PC-3 (cell line): ENCODE measurements at regions not wholly inside any gene's neighbourhood (a gene's known extent, or its start where the extent isn't known, plus 50 kb on each side); places are given as distances from the start of the nearest gene placed in this dataset.

Source experiments
- ATAC-seq: fragments of 200-7000 bp; cut with Tn5 transposase; 2 replicates; pipeline ENCODE4 v1.9.1; 2020; ENCODE audit warnings: mild to moderate bottlenecking, moderate library complexity
- BruUV-seq: library from RNA; stranded (reverse); fragments of 400-500 nt; replicated peaks from 2 replicates; lab custom pipeline; 2021; lab: Mats Ljungman, UMichigan
- CTCF ChIA-PET: fragments of 300-600 bp; sonication (Branson Sonifier 250); formaldehyde crosslinking; loops from one replicate; lab custom pipeline; 2022; ENCODE audit warnings: antibody characterized with exemption; lab: Charles Lee
- POLR2A ChIA-PET: fragments of 300-600 bp; sonication (Branson Sonifier 250); formaldehyde crosslinking; loops from one replicate; lab custom pipeline; 2022; ENCODE audit warnings: antibody characterized with exemption; ENCODE audit not compliant: unreplicated experiment; lab: Charles Lee
- DNase-seq: peaks from one replicate; pipeline ENCODE4 v3.0.0-alpha.2; 2015
- H2AFZ ChIP-seq: fragments of 300-600 bp; sonication (generic); 2 replicates; pipeline ENCODE4 v1.6.0; 2016; ENCODE audit warnings: antibody characterized with exemption, low read length
- H3F3A ChIP-seq: fragments of 300-600 bp; sonication (generic); one replicate; pipeline ENCODE4 v1.6.0; 2017; ENCODE audit warnings: antibody characterized with exemption, low read length, control low read depth, mild to moderate bottlenecking; ENCODE audit not compliant: unreplicated experiment
- H3K27ac ChIP-seq: fragments of 300-600 bp; sonication (generic); 2 replicates; pipeline ENCODE4 v1.5.1; 2016; ENCODE audit warnings: mild to moderate bottlenecking, low read length
- H3K27me3 ChIP-seq: fragments of 300-600 bp; sonication (generic); 2 replicates; pipeline ENCODE4 v1.6.1; 2016; ENCODE audit warnings: low read length, mixed read lengths
- H3K36me3 ChIP-seq: fragments of 300-600 bp; sonication (generic); 2 replicates; pipeline ENCODE4 v1.6.1; 2016; ENCODE audit warnings: low read depth, mixed run types, low read length, mixed read lengths
- H3K4me1 ChIP-seq: fragments of 300-600 bp; sonication (generic); 2 replicates; pipeline ENCODE4 v1.5.1; 2016; ENCODE audit warnings: low read length; ENCODE audit not compliant: insufficient read depth
- H3K4me2 ChIP-seq: fragments of 300-600 bp; sonication (generic); 2 replicates; pipeline ENCODE4 v1.6.0; 2016; ENCODE audit warnings: low read length
- H3K4me3 ChIP-seq: fragments of 300-600 bp; sonication (generic); 2 replicates; pipeline ENCODE4 v1.5.1; 2016; ENCODE audit warnings: mild to moderate bottlenecking, low read length, mixed read lengths
- H3K79me2 ChIP-seq: fragments of 300-600 bp; sonication (generic); 2 replicates; pipeline ENCODE4 v1.6.1; 2017; ENCODE audit warnings: low read length, mixed read lengths
- H3K9ac ChIP-seq: fragments of 300-600 bp; sonication (generic); 2 replicates; pipeline ENCODE4 v1.6.0; 2016; ENCODE audit warnings: mild to moderate bottlenecking, low read length
- H3K9me2 ChIP-seq: fragments of 300-600 bp; sonication (generic); replicated peaks from 2 replicates; pipeline ENCODE4 v1.6.1; 2016; ENCODE audit warnings: mixed run types, low read length, mixed read lengths
- H3K9me3 ChIP-seq: fragments of 300-600 bp; sonication (generic); 2 replicates; pipeline ENCODE4 v1.6.1; 2016; ENCODE audit warnings: low read length, mixed read lengths
- H4K20me1 ChIP-seq: fragments of 300-600 bp; sonication (generic); 2 replicates; pipeline ENCODE4 v1.6.1; 2016; ENCODE audit warnings: low read length, mixed read lengths
- EZH2 ChIP-seq: fragments of 300-600 bp; sonication (generic); IDR thresholded peaks from one replicate; pipeline ENCODE4 v1.6.1; 2017; ENCODE audit warnings: antibody characterized with exemption, mild to moderate bottlenecking, low read length; ENCODE audit not compliant: unreplicated experiment
- EZH2phosphoT487 ChIP-seq: fragments of 300-600 bp; sonication (generic); IDR thresholded peaks from 2 replicates; pipeline ENCODE4 v1.6.1; 2018; ENCODE audit warnings: mild to moderate bottlenecking, antibody characterized with exemption, low read length, borderline replicate concordance
- intact Hi-C: fragments of 100-400 bp; cut with micrococcal nuclease; formaldehyde crosslinking; loops from 2 replicates; pipeline ENCODE4 v1.9.0; 2023
- TF ChIP-seq, protein P1 (sequence below): fragments of 300-600 bp; sonication (generic); conservative IDR thresholded peaks from 2 replicates; pipeline ENCODE4 v1.5.1; 2017; ENCODE audit warnings: antibody characterized with exemption, low read depth, mild to moderate bottlenecking, low read length

DNA sequence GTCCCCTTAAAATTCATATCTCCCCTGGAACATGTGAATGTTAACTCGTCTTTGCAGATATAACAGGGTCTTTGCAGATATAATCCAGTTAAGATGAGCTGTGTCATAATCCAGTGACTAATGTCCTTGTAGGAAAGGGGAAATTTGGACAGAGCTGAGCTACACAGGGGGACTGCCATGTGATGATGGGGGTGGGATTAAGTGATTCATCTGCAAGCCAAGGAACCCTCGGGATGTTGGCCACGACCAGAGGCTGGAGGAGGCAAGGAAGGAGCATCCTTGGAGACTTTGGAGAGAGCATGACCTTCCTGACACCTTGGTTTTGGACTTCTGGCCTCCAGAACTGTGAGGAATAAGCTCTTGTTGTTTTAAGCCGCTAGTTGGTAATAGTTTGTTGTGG is 153.9 kb upstream of the PCBD1 start:
- Histone ChIP-seq H3F3A (no peaks in the 10 kb centered on the region), H3K27ac (no peak overlapping the region), H3K9ac (no peak overlapping the region), H3K4me2 (no peak overlapping the region), H3K9me3 (no peaks in the 10 kb centered on the region), H2AFZ (no peak overlapping the region), H3K4me1 (no peaks in the 10 kb centered on the region; the same call in 1 of the 2 replicates), H4K20me1 (no peaks in the 10 kb centered on the region), H3K79me2 (no peaks in the 10 kb centered on the region), H3K9me2 (no peaks in the 10 kb centered on the region), H3K4me3 (no peak overlapping the region), H3K27me3 (no peaks in the 10 kb centered on the region), H3K36me3 (no peaks in the 10 kb centered on the region)
- no TSS peak for BruUV-seq
- no peak for TF ChIP-seq EZH2
- TF ChIP-seq, protein P1, sequence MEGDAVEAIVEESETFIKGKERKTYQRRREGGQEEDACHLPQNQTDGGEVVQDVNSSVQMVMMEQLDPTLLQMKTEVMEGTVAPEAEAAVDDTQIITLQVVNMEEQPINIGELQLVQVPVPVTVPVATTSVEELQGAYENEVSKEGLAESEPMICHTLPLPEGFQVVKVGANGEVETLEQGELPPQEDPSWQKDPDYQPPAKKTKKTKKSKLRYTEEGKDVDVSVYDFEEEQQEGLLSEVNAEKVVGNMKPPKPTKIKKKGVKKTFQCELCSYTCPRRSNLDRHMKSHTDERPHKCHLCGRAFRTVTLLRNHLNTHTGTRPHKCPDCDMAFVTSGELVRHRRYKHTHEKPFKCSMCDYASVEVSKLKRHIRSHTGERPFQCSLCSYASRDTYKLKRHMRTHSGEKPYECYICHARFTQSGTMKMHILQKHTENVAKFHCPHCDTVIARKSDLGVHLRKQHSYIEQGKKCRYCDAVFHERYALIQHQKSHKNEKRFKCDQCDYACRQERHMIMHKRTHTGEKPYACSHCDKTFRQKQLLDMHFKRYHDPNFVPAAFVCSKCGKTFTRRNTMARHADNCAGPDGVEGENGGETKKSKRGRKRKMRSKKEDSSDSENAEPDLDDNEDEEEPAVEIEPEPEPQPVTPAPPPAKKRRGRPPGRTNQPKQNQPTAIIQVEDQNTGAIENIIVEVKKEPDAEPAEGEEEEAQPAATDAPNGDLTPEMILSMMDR, result no peak
- no peak for TF ChIP-seq EZH2phosphoT487
- no peak for ATAC-seq
- ChIA-PET POLR2A (no interaction called here), CTCF (interaction anchor here (0.6 kb wide), 1 partner anchor 140 kb away, joined by 3 read pairs; no protein-coding TSS in a partner anchor)
- DNase-seq, result no peak
- intact Hi-C loops, result loop anchor here (10.0 kb wide), 1 partner anchor 107 kb away; no protein-coding TSS in a partner anchor

GRCh38 chr10:71042699-71043098 is 154.3 kb upstream of the PCBD1 start:
- no peak for ATAC-seq
- Histone ChIP-seq H4K20me1 (no peaks in the 10 kb centered on the region), H3K9me3 (no peaks in the 10 kb centered on the region), H3K4me1 (no peaks in the 10 kb centered on the region; the same call in 1 of the 2 replicates), H3K79me2 (no peaks in the 10 kb centered on the region), H3K9me2 (no peaks in the 10 kb centered on the region), H3K4me2 (no peak overlapping the region), H3K36me3 (no peaks in the 10 kb centered on the region), H3K27ac (no peak overlapping the region), H3K9ac (no peak overlapping the region), H3K27me3 (no peaks in the 10 kb centered on the region), H2AFZ (no peak overlapping the region), H3K4me3 (no peak overlapping the region), H3F3A (no peaks in the 10 kb centered on the region)
- ChIA-PET CTCF (interaction anchor here (0.6 kb wide), 1 partner anchor 139 kb away, joined by 3 read pairs; no protein-coding TSS in a partner anchor), POLR2A (no interaction called here)
- TF ChIP-seq, protein P1, result no peak
- no peak for TF ChIP-seq EZH2phosphoT487
- no peak for DNase-seq
- intact Hi-C loops, result loop anchor here (10.0 kb wide), 1 partner anchor 108 kb away; no protein-coding TSS in a partner anchor
- no TSS peak for BruUV-seq

GRCh38 chr10:71043858-71044257 is 155.5 kb upstream of the PCBD1 start:
- Histone ChIP-seq H3F3A (no peaks in the 10 kb centered on the region), H3K27ac (no peak overlapping the region), H3K9ac (no peak overlapping the region), H3K27me3 (no peaks in the 10 kb centered on the region), H2AFZ (no peak overlapping the region), H3K4me3 (no peak overlapping the region), H3K4me2 (no peak overlapping the region), H4K20me1 (no peaks in the 10 kb centered on the region), H3K79me2 (no peaks in the 10 kb centered on the region), H3K9me3 (no peaks in the 10 kb centered on the region), H3K9me2 (no peaks in the 10 kb centered on the region), H3K4me1 (no peaks in the 10 kb centered on the region; the same call in 1 of the 2 replicates), H3K36me3 (no peaks in the 10 kb centered on the region)
- ATAC-seq (no peak), DNase-seq (no peak)
- TF ChIP-seq EZH2 (no peak), EZH2phosphoT487 (no peak)
- TF ChIP-seq, protein P1, result no peak
- BruUV-seq, result no TSS peak
- intact Hi-C loops, result loop anchor here (10.0 kb wide), 1 partner anchor 109 kb away; no protein-coding TSS in a partner anchor
- CTCF ChIA-PET, result no interaction called here
- POLR2A ChIA-PET, result no interaction called here
